ENCODE measurements at regions not wholly inside any gene's neighbourhood (a gene's known extent, or its start where the extent isn't known, plus 50 kb on each side); places are given as distances from the start of the nearest gene placed in this dataset.

GRCh38 chr6:167426084-167426483 lies 101.2 kb downstream of the TTLL2 start:
- no peak for DNase-seq (ENCODE audit: low read depth in 1 of 2, low spot score in 1 of 2)
- no peaks in the 10 kb centered on the region for H3K4me1 ChIP-seq (ENCODE audit: low read depth)
- H3K9me3 ChIP-seq (ENCODE audit: low read depth), result no peaks in the 10 kb centered on the region
- H3K27me3 ChIP-seq, result no peaks in the 10 kb centered on the region
- TF ChIP-seq CTCF (IDR thresholded peaks at IDR 0.05; ENCODE audit: low read depth, low read length), result no peak
- no peak overlapping the region for H3K4me3 ChIP-seq
- no peaks in the 10 kb centered on the region for H3K36me3 ChIP-seq
- H3K27ac ChIP-seq, result no peak overlapping the region

- Histone ChIP-seq H3K27ac (no peak overlapping the region), H3K36me3 (no peaks in the 10 kb centered on the region), H3K9me3 (ENCODE audit: low read depth) (no peaks in the 10 kb centered on the region), H3K27me3 (no peaks in the 10 kb centered on the region), H3K4me1 (ENCODE audit: low read depth) (no peaks in the 10 kb centered on the region), H3K4me3 (no peak overlapping the region)
- TF ChIP-seq CTCF (IDR thresholded peaks at IDR 0.05; ENCODE audit: low read depth, low read length), result no peak
- DNase-seq (ENCODE audit: low read depth in 1 of 2, low spot score in 1 of 2), result peak in 1 of 2 donors; percentile 31
Observed at GRCh38 chr6:167426651-167427050, 101.8 kb downstream of the TTLL2 start.

GRCh38 chr6:167428664-167429333 lies 103.9 kb downstream of the TTLL2 start:
- Histone ChIP-seq H3K27ac (no peak overlapping the region), H3K9me3 (ENCODE audit: low read depth) (no peaks in the 10 kb centered on the region), H3K36me3 (no peaks in the 10 kb centered on the region), H3K27me3 (no peaks in the 10 kb centered on the region), H3K4me1 (ENCODE audit: low read depth) (no peaks in the 10 kb centered on the region), H3K4me3 (no peak overlapping the region)
- TF ChIP-seq CTCF (IDR thresholded peaks at IDR 0.05; ENCODE audit: low read depth, low read length), result no peak
- no peak for DNase-seq (ENCODE audit: low read depth in 1 of 2, low spot score in 1 of 2)

GRCh38 chr6:167429353-167429752 lies 104.5 kb downstream of the TTLL2 start:
- no peak for DNase-seq (ENCODE audit: low read depth in 1 of 2, low spot score in 1 of 2)
- H3K27me3 ChIP-seq, result no peaks in the 10 kb centered on the region
- H3K9me3 ChIP-seq (ENCODE audit: low read depth), result no peaks in the 10 kb centered on the region
- H3K36me3 ChIP-seq, result no peaks in the 10 kb centered on the region
- H3K4me1 ChIP-seq (ENCODE audit: low read depth), result no peaks in the 10 kb centered on the region
- no peak for TF ChIP-seq CTCF (IDR thresholded peaks at IDR 0.05; ENCODE audit: low read depth, low read length)
- H3K27ac ChIP-seq, result no peak overlapping the region
- H3K4me3 ChIP-seq, result no peak overlapping the region

GRCh38 chr6:167435209-167435728 lies 110.4 kb downstream of the TTLL2 start:
- DNase-seq (ENCODE audit: low read depth in 1 of 2, low spot score in 1 of 2), result no peak
- no peak overlapping the region for H3K27ac ChIP-seq
- H3K36me3 ChIP-seq, result no peaks in the 10 kb centered on the region
- H3K4me1 ChIP-seq (ENCODE audit: low read depth), result no peaks in the 10 kb centered on the region
- TF ChIP-seq CTCF (IDR thresholded peaks at IDR 0.05; ENCODE audit: low read depth, low read length), result no peak
- no peaks in the 10 kb centered on the region for H3K27me3 ChIP-seq
- no peak overlapping the region for H3K4me3 ChIP-seq
- no peaks in the 10 kb centered on the region for H3K9me3 ChIP-seq (ENCODE audit: low read depth)

Measured in cardiac muscle cell (in vitro differentiated cells and primary cell).